HG03558 (cell line): ENCODE measurements at regions not wholly inside any gene's neighbourhood (a gene's known extent, or its start where the extent isn't known, plus 50 kb on each side); places are given as distances from the start of the nearest gene placed in this dataset.

Source experiments
- ATAC-seq: cut with Tn5 transposase; IDR thresholded peaks from one replicate; pipeline ENCODE4 v1.9.1; 2021; ENCODE audit warnings: moderate number of reproducible peaks; ENCODE audit not compliant: unreplicated experiment; ENCODE audit errors: extremely low read depth

GRCh38 chr18:1875219-1875618, 696.1 kb downstream of the METTL4 start:
- ATAC-seq, result no peak

- ATAC-seq, result no peak
These were observed 686.7 kb downstream of the METTL4 start for GRCh38 chr18:1884623-1885022.

GRCh38 chr18:1891641-1892040, 679.7 kb downstream of the METTL4 start:
- no peak for ATAC-seq

GRCh38 chr18:1892191-1892590, 679.1 kb downstream of the METTL4 start:
- ATAC-seq, result no peak

GRCh38 chr18:1895456-1896185, 675.7 kb downstream of the METTL4 start:
- ATAC-seq, result no peak

GRCh38 chr18:1906421-1906820, 664.9 kb downstream of the METTL4 start:
- ATAC-seq, result no peak

GRCh38 chr18:1907470-1908206, 663.7 kb downstream of the METTL4 start:
- no peak for ATAC-seq

- no peak for ATAC-seq
These were observed 656.8 kb downstream of the METTL4 start for GRCh38 chr18:1914489-1914888.

GRCh38 chr18:1916869-1917523, 654.3 kb downstream of the METTL4 start:
- no peak for ATAC-seq

GRCh38 chr18:1917569-1917968, 653.7 kb downstream of the METTL4 start:
- no peak for ATAC-seq

- no peak for ATAC-seq
These were observed 649.2 kb downstream of the METTL4 start for GRCh38 chr18:1922066-1922465.

GRCh38 chr18:1928711-1929110, 642.6 kb downstream of the METTL4 start:
- no peak for ATAC-seq

- no peak for ATAC-seq
These were observed 641.6 kb downstream of the METTL4 start for GRCh38 chr18:1929720-1930119.

- ATAC-seq, result no peak
These were observed 640.7 kb downstream of the METTL4 start for GRCh38 chr18:1930291-1931270.

- ATAC-seq, result no peak
These were observed 618.8 kb downstream of the METTL4 start for GRCh38 chr18:1952486-1952885.

- no peak for ATAC-seq
These were observed 616.6 kb downstream of the METTL4 start for GRCh38 chr18:1954583-1955312.

GRCh38 chr18:1958798-1959197, 612.5 kb downstream of the METTL4 start:
- ATAC-seq, result no peak

GRCh38 chr18:1965016-1965415, 606.3 kb downstream of the METTL4 start:
- ATAC-seq, result no peak

- no peak for ATAC-seq
These were observed 605.8 kb downstream of the METTL4 start for GRCh38 chr18:1965541-1965940.
